ENCODE measurements at regions not wholly inside any gene's neighbourhood (a gene's known extent, or its start where the extent isn't known, plus 50 kb on each side); places are given as distances from the start of the nearest gene placed in this dataset.

GRCh38 chr18:30510882-30511281 is 531.7 kb downstream of the DSC3 start:
- Mint-ChIP-seq H3K27me3 (no peaks in the 10 kb centered on the region), H3K9me3 (peaks cover 8 to 11% of the 10 kb centered on the region in 2 donors), H3K4me3 (no peak overlapping the region), H3K27ac (no peak overlapping the region), H3K36me3 (ENCODE audit: insufficient read depth) (no peaks in the 10 kb centered on the region), H3K4me1 (ENCODE audit: low read depth in 2 of 2) (no peaks in the 10 kb centered on the region)
- DNase-seq, result no peak
- ATAC-seq (replicated peaks), result no peak

GRCh38 chr18:30501594-30501993 is 540.9 kb downstream of the DSC3 start:
- Mint-ChIP-seq H3K4me3 (no peak overlapping the region), H3K36me3 (ENCODE audit: insufficient read depth) (no peaks in the 10 kb centered on the region), H3K27me3 (no peaks in the 10 kb centered on the region), H3K4me1 (ENCODE audit: low read depth in 2 of 2) (no peaks in the 10 kb centered on the region), H3K27ac (no peak overlapping the region), H3K9me3 (no peaks in the 10 kb centered on the region)
- no peak for DNase-seq
- ATAC-seq (replicated peaks), result no peak

GRCh38 chr18:30500240-30500945 is 542.1 kb downstream of the DSC3 start:
- H3K4me1 Mint-ChIP-seq (ENCODE audit: low read depth in 2 of 2), result no peaks in the 10 kb centered on the region

DNA sequence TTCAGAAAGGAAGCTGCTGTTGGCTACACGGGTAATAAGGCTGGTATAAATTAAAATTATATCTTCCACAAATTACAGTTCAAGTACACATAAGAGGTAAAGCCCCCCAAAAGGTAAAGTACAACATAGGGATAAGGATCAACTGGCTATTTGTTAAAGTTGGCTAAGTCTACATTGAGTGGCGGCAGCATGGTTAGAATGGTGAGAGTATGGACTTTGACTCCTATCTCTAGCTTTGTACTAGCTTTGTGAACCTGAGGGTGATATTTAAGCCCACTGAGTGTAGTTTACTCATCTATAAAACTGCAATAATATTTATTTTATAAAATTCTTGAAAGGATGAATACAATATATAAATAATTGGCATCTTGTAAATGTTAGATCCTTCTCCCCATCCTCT is 542.8 kb downstream of the DSC3 start:
- ATAC-seq (replicated peaks) (no peak), DNase-seq (no peak)
- H3K27ac Mint-ChIP-seq, result no peak overlapping the region
- no peaks in the 10 kb centered on the region for H3K9me3 Mint-ChIP-seq
- H3K36me3 Mint-ChIP-seq (ENCODE audit: insufficient read depth), result no peaks in the 10 kb centered on the region
- H3K4me1 Mint-ChIP-seq (ENCODE audit: low read depth in 2 of 2), result no peaks in the 10 kb centered on the region
- H3K4me3 Mint-ChIP-seq, result no peak overlapping the region
- H3K27me3 Mint-ChIP-seq, result no peaks in the 10 kb centered on the region

More at GRCh38 chr18:30500240-30500945, 542.1 kb downstream of the DSC3 start:
- ATAC-seq (replicated peaks) (no peak), DNase-seq (no peak)
- no peak overlapping the region for H3K4me3 Mint-ChIP-seq
- H3K9me3 Mint-ChIP-seq, result no peaks in the 10 kb centered on the region
- no peaks in the 10 kb centered on the region for H3K36me3 Mint-ChIP-seq (ENCODE audit: insufficient read depth)
- H3K27me3 Mint-ChIP-seq, result no peaks in the 10 kb centered on the region
- H3K27ac Mint-ChIP-seq, result no peak overlapping the region

- DNase-seq (no peak), ATAC-seq (replicated peaks) (no peak)
- H3K9me3 Mint-ChIP-seq, result peaks cover 6 to 15% of the 10 kb centered on the region in 2 donors
- H3K27me3 Mint-ChIP-seq, result no peaks in the 10 kb centered on the region
- H3K27ac Mint-ChIP-seq, result no peak overlapping the region
- no peaks in the 10 kb centered on the region for H3K36me3 Mint-ChIP-seq (ENCODE audit: insufficient read depth)
- no peak overlapping the region for H3K4me3 Mint-ChIP-seq
- H3K4me1 Mint-ChIP-seq (ENCODE audit: low read depth in 2 of 2), result no peaks in the 10 kb centered on the region
These were observed 549.9 kb downstream of the DSC3 start for GRCh38 chr18:30492552-30493129.

DNA sequence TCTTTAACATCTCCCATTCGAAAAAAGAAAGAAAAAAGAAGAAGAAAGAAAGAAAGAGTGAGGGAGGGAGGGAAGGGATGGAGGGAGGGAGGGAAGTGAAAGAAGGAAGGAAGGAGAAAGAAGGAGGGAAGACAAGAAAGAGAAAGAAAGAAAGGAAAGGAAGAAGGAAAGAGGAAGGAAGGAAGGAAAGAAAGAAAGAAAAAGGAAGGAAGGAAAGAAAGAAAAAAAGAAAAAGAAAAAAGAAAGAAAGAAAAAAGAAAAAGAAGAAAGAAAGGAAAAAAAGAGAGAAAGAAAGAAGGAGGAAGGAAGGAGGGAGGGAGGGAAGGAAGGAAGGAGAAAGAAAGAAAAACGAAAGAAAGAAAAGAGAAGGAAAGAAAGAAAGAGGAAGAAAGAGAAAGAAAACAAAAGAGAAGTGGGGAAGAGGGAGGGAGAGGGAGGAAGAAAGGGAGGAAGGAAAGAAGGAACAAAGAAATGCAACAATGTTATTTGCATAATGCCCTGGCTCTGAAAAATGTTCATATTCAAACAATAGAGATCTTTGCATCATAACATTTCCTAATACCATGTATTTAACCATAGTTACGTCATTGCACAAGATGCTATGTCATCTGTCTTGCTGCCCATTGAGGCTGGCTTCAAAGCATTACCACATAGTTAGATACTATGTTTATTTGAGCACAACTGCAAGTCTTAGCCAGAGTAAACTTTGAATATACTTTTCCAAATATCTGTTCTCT is 550.6 kb downstream of the DSC3 start:
- Mint-ChIP-seq H3K9me3 (peaks cover 6 to 21% of the 10 kb centered on the region in 2 donors), H3K4me1 (ENCODE audit: low read depth in 2 of 2) (no peaks in the 10 kb centered on the region), H3K36me3 (ENCODE audit: insufficient read depth) (no peaks in the 10 kb centered on the region), H3K27ac (no peak overlapping the region), H3K4me3 (no peak overlapping the region), H3K27me3 (no peaks in the 10 kb centered on the region)
- ATAC-seq (replicated peaks) (no peak), DNase-seq (no peak)

- no peaks in the 10 kb centered on the region for H3K4me1 Mint-ChIP-seq (ENCODE audit: low read depth in 2 of 2)
- H3K27ac Mint-ChIP-seq, result no peak overlapping the region
- DNase-seq (no peak), ATAC-seq (replicated peaks) (no peak)
- H3K36me3 Mint-ChIP-seq (ENCODE audit: insufficient read depth), result no peaks in the 10 kb centered on the region
- no peaks in the 10 kb centered on the region for H3K27me3 Mint-ChIP-seq
- no peak overlapping the region for H3K4me3 Mint-ChIP-seq
- H3K9me3 Mint-ChIP-seq, result peaks cover 6 to 21% of the 10 kb centered on the region in 2 donors
These were observed 552.5 kb downstream of the DSC3 start for GRCh38 chr18:30489890-30490643.

- no peak for DNase-seq
- H3K4me1 Mint-ChIP-seq (ENCODE audit: low read depth in 2 of 2), result no peaks in the 10 kb centered on the region
- ATAC-seq (replicated peaks), result no peak
These were observed 554.6 kb downstream of the DSC3 start for GRCh38 chr18:30487962-30488361.

DNA sequence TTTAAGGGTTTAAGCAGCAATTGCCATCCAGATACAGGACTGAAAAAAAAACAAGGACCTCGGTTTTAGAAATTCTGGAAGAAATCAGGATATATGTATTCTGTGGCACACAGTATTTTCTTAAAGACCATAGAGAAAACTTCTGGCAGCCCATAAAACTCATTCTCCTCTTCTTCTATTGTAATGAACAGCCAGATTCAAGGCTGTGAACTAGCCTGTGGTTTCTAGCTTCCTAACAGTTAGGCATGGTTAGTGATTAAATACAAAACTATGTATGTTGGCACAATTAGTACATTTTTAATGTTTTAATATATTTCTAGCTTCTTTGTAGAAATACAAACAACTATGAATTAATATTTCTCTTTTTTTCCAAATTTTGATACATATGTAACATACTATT is 555.7 kb downstream of the DSC3 start:
- no peaks in the 10 kb centered on the region for H3K27me3 Mint-ChIP-seq
- peaks cover 3 to 14% of the 10 kb centered on the region in 2 donors for H3K9me3 Mint-ChIP-seq
- H3K36me3 Mint-ChIP-seq (ENCODE audit: insufficient read depth), result no peaks in the 10 kb centered on the region
- ATAC-seq (replicated peaks), result no peak
- no peaks in the 10 kb centered on the region for H3K4me1 Mint-ChIP-seq (ENCODE audit: low read depth in 2 of 2)
- DNase-seq, result no peak
- H3K27ac Mint-ChIP-seq, result no peak overlapping the region
- H3K4me3 Mint-ChIP-seq, result no peak overlapping the region

More at GRCh38 chr18:30487962-30488361, 554.6 kb downstream of the DSC3 start:
- no peaks in the 10 kb centered on the region for H3K27me3 Mint-ChIP-seq
- H3K27ac Mint-ChIP-seq, result no peak overlapping the region
- H3K9me3 Mint-ChIP-seq, result peaks cover 5 to 14% of the 10 kb centered on the region in 2 donors
- no peak overlapping the region for H3K4me3 Mint-ChIP-seq
- no peaks in the 10 kb centered on the region for H3K36me3 Mint-ChIP-seq (ENCODE audit: insufficient read depth)

- no peak for ATAC-seq (replicated peaks)
These were observed 557.5 kb downstream of the DSC3 start for GRCh38 chr18:30485078-30485477.

GRCh38 chr18:30481871-30482270 is 560.7 kb downstream of the DSC3 start:
- peaks cover 4 to 7% of the 10 kb centered on the region in 2 donors for H3K9me3 Mint-ChIP-seq
- ATAC-seq (replicated peaks), result no peak
- H3K27ac Mint-ChIP-seq, result no peak overlapping the region
- H3K27me3 Mint-ChIP-seq, result no peaks in the 10 kb centered on the region
- no peak overlapping the region for H3K4me3 Mint-ChIP-seq
- peaks cover 3% of the 10 kb centered on the region for H3K36me3 Mint-ChIP-seq (ENCODE audit: insufficient read depth)
- DNase-seq, result no peak
- H3K4me1 Mint-ChIP-seq (ENCODE audit: low read depth in 2 of 2), result no peaks in the 10 kb centered on the region

More at GRCh38 chr18:30485078-30485477, 557.5 kb downstream of the DSC3 start:
- Mint-ChIP-seq H3K9me3 (peaks cover 4 to 10% of the 10 kb centered on the region in 2 donors), H3K27me3 (no peaks in the 10 kb centered on the region), H3K27ac (no peak overlapping the region), H3K4me3 (no peak overlapping the region), H3K36me3 (ENCODE audit: insufficient read depth) (no peaks in the 10 kb centered on the region), H3K4me1 (ENCODE audit: low read depth in 2 of 2) (no peaks in the 10 kb centered on the region)
- no peak for DNase-seq

- Mint-ChIP-seq H3K9me3 (peaks cover 14 to 16% of the 10 kb centered on the region in 2 donors), H3K4me3 (no peak overlapping the region), H3K27me3 (no peaks in the 10 kb centered on the region), H3K4me1 (ENCODE audit: low read depth in 2 of 2) (no peaks in the 10 kb centered on the region), H3K36me3 (ENCODE audit: insufficient read depth) (no peaks in the 10 kb centered on the region), H3K27ac (no peak overlapping the region)
- no peak for ATAC-seq (replicated peaks)
- DNase-seq, result no peak
These were observed 573.5 kb downstream of the DSC3 start for GRCh38 chr18:30469091-30469490.

DNA sequence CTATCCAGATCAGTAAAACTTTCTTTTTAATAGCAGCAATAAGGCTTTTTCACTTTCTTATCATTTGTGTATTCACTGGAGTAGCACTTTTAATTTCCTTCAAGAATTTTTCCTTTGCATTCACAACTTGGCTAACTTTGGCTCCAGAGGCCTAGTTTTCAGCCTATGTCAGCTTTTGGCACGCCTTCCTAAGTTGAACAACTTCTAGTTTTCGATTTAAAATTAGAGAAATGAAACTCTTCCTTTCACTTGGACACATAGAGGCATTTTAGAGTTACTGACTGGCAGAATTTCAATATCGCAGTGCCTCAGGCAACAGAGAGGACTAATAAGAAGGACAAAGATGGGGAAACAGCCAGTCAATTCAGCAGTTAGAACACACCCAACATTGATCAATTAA is 577.4 kb downstream of the DSC3 start:
- Mint-ChIP-seq H3K36me3 (ENCODE audit: insufficient read depth) (no peaks in the 10 kb centered on the region), H3K27ac (no peak overlapping the region)
- no peak for ATAC-seq (replicated peaks)

More for the DNA sequence above, 577.4 kb downstream of the DSC3 start:
- Mint-ChIP-seq H3K4me1 (ENCODE audit: low read depth in 2 of 2) (no peaks in the 10 kb centered on the region), H3K9me3 (peaks cover 14 to 16% of the 10 kb centered on the region in 2 donors), H3K27me3 (no peaks in the 10 kb centered on the region), H3K4me3 (no peak overlapping the region)
- no peak for DNase-seq

Measured in effector memory CD8-positive, alpha-beta T cell (primary cell).